NCI-H2107 treated with DMSO at 0.1 percent for 48 hours (cell line): ENCODE measurements at regions not wholly inside any gene's neighbourhood (a gene's known extent, or its start where the extent isn't known, plus 50 kb on each side); places are given as distances from the start of the nearest gene placed in this dataset.
A peak's percentile ranks its signal among the peaks of the same experiment; 100 is the strongest.

ENCODE experiments used
- DNase-seq: peaks from one replicate; lab custom pipeline; 2025; ENCODE audit not compliant: unreplicated experiment; lab: John Stamatoyannopoulos, UW

GRCh38 chr2:14550658-14551057, 81.9 kb upstream of the LRATD1 start:
- DNase-seq, result no peak

GRCh38 chr2:14551069-14551468, 81.4 kb upstream of the LRATD1 start:
- no peak for DNase-seq

- DNase-seq, result no peak
These were observed 80.2 kb upstream of the LRATD1 start for GRCh38 chr2:14552286-14552685.

GRCh38 chr2:14552818-14553217, 79.7 kb upstream of the LRATD1 start:
- DNase-seq, result no peak

- no peak for DNase-seq
These were observed 77.5 kb upstream of the LRATD1 start for GRCh38 chr2:14554849-14555545.

- no peak for DNase-seq
These were observed 75.4 kb upstream of the LRATD1 start for GRCh38 chr2:14557111-14557510.

GRCh38 chr2:14557916-14558315, 74.6 kb upstream of the LRATD1 start:
- no peak for DNase-seq

- DNase-seq, result no peak
These were observed 74.1 kb upstream of the LRATD1 start for GRCh38 chr2:14558335-14558919.

- DNase-seq, result peak; percentile 89
These were observed 71.8 kb upstream of the LRATD1 start for GRCh38 chr2:14560716-14561115.

- DNase-seq, result no peak
These were observed 69.2 kb upstream of the LRATD1 start for GRCh38 chr2:14563324-14563723.

- no peak for DNase-seq
These were observed 66.9 kb upstream of the LRATD1 start for GRCh38 chr2:14565666-14566065.

GRCh38 chr2:14567561-14567960, 65.0 kb upstream of the LRATD1 start:
- no peak for DNase-seq

GRCh38 chr2:14569294-14569693, 63.2 kb upstream of the LRATD1 start:
- no peak for DNase-seq

- DNase-seq, result no peak
These were observed 59.9 kb upstream of the LRATD1 start for GRCh38 chr2:14572633-14573032.

- DNase-seq, result no peak
These were observed 54.7 kb upstream of the LRATD1 start for GRCh38 chr2:14577843-14578242.
